ENCODE measurements at regions not wholly inside any gene's neighbourhood (a gene's known extent, or its start where the extent isn't known, plus 50 kb on each side); places are given as distances from the start of the nearest gene placed in this dataset.

- no peak for TF ChIP-seq CTCF (IDR thresholded peaks at IDR 0.05)
- no peak for TF ChIP-seq POLR2AphosphoS5 (IDR thresholded peaks at IDR 0.05)
Measured at GRCh38 chr21:25025596-25025995, 581.7 kb downstream of the MRPL39 start.
